VCaP (cell line): ENCODE measurements at regions not wholly inside any gene's neighbourhood (a gene's known extent, or its start where the extent isn't known, plus 50 kb on each side); places are given as distances from the start of the nearest gene placed in this dataset.
"Not testable (repeated sequence)": the region's sequence is repeated elsewhere in the genome, so short reads cannot be mapped to it uniquely, and the experiment has no call there.

Experiments used
- H3K27ac ChIP-seq: fragments of 450-650 bp; 2 replicates; pipeline ENCODE4 v1.5.1; 2017
- CTCF ChIP-seq: fragments of 450-650 bp; conservative IDR thresholded peaks from 2 replicates; pipeline ENCODE4 v1.5.1; 2017; ENCODE audit warnings: mild to moderate bottlenecking, moderate library complexity

- TF ChIP-seq CTCF = no peak
- no peak overlapping the region for H3K27ac ChIP-seq
Observed at GRCh38 chr16:29317269-29317668, 89.2 kb downstream of the NPIPB11 start.

GRCh38 chr16:29316761-29317183 is 89.7 kb downstream of the NPIPB11 start:
- no peak for TF ChIP-seq CTCF
- H3K27ac ChIP-seq = no peak overlapping the region

DNA sequence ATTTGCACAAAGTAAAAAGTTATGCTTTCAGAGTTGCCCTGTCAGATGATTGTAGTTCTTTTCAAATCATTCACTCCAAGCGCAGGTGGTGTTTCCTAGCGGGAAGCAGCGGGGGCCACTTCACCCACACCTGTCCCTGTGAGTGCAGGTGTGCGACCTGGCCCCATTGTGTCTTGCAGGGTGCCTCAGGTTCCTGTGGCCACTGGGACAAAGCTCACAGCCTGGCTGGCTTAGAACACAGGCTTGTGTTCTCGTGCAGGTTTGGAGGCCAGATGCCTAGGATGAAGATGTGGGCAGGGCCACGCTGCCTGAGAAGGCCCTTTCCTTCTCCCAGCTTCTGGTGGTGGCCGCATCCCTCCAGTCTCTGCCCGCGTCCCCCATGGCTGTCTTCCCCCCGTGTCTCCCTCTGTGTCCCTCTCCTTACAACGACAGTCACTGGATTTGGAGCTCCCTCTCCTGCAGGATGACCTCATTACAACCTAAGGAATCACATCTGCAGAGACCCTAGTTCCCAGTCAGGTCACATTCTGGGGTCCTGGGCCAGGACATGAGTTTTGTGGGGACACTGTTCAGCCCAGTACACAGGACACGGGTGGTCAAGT is 90.5 kb downstream of the NPIPB11 start:
- TF ChIP-seq CTCF = no peak

GRCh38 chr16:29315046-29315445 is 91.5 kb downstream of the NPIPB11 start:
- TF ChIP-seq CTCF = no peak
- no peak overlapping the region for H3K27ac ChIP-seq

More for the DNA sequence above, 90.5 kb downstream of the NPIPB11 start:
- no peak overlapping the region for H3K27ac ChIP-seq

GRCh38 chr16:29314292-29314934 is 92.1 kb downstream of the NPIPB11 start:
- H3K27ac ChIP-seq = no peak overlapping the region
- TF ChIP-seq CTCF = no peak

DNA sequence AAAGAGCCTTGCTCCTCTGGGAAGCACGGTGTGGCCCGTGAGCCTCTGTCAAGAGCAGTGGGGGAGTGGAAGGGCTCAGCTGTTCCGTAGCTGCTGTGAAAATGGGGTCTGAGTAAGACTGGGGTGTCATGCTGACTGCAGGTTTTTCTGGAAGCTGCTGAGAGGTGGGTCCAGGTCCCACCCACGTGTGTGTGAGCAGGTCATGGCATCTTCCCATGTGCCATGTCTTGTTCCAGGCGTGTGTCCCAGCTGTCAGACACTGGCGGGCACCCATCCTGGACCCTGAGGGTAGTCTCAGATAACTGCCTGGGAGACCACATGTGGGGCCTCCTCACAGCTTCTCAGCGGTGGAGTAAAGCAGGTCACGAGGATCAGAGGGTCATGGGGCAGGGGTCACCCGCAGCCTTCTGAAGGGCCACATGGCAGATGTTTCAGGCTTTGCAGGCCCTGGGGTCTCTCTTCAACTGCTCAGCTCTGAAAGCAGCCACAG is 92.9 kb downstream of the NPIPB11 start:
- TF ChIP-seq CTCF = no peak
- H3K27ac ChIP-seq = no peak overlapping the region

- TF ChIP-seq CTCF = no peak
Observed at GRCh38 chr16:29312835-29313558, 93.5 kb downstream of the NPIPB11 start.

DNA sequence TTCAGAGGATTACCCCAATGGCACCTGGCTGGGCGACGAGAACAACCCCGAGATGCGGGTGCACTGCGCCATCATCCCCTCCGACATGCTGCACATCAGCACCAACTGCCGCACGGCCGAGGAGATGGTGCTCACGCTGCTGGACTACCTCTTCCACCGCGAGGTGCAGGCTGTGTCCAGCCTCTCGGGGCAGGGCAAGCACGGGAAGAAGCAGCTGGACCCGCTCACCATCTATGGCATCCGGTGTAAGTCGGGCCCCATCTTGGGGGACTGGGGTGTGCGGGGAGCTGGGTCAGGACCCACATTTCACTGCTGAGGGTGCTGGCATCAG is 94.2 kb downstream of the NPIPB11 start:
- H3K27ac ChIP-seq = not testable (repeated sequence)

More at GRCh38 chr16:29312835-29313558, 93.5 kb downstream of the NPIPB11 start:
- H3K27ac ChIP-seq = no peak overlapping the region
